ENCODE measurements at regions not wholly inside any gene's neighbourhood (a gene's known extent, or its start where the extent isn't known, plus 50 kb on each side); places are given as distances from the start of the nearest gene placed in this dataset.

DNA sequence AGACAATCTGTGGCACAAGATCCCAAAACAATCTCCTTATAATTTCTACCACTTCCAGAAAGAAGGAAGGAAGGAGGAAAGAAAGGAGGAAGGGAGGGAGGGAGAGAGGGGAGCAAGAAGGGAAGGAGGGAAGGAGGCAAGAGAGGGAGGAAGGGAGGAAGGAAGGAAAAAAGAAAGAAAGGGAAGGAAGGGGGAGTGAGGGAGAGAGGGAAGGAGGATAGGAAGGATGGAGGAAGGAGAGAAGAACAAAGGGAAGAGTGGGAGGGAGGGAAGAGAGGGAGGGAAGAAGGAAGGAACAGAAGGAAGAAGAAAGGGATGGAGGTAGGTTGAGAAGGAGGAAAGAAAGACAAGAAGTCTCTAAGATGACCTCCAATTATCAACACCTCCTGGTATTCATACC lies 185.5 kb upstream of the NFE2L3 start:
- DNase-seq: no peak

DNA sequence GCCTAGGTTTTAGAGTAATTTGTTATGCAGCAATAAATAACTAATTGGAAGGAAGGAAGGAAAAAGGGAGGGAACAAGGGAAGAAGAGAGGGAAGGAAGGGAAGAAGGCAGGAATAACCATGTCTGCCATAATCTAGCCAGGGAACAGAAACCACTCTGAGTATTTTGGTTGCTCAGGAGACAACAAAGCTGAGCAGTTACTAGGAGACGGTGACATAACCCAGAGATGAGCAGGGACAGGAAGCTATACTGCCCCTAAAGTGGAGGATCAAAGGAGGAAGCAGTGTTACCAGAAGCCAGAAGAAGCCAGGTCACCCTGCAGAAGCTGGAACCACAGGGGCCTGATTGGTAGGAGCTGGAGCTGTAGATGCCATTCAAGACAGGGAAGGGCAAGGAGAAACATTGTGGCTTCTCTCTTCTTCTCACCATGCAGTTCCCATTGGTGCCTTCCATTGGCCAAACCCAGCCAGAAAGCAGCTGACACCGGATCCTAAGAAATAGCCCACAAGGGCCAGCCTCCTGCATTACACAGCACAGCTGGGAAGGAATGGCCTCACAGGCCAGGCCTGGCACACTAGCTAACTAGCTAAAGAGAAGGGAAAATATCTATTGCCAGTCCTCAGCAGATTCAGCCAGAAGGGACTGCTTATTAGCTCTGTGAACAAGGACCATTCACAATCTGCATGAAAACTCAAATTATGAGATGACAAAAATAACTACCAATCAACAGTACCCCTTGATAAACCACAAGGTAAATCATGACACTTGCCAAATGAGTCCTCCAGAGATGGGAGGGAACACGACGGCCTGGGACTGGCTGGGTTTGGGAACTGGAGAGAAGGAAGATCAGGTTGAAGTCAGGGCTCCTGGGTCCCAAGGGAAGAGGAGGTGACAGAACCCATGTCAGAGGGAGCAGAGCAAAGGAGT lies 184.5 kb upstream of the NFE2L3 start:
- no peak for DNase-seq

DNA sequence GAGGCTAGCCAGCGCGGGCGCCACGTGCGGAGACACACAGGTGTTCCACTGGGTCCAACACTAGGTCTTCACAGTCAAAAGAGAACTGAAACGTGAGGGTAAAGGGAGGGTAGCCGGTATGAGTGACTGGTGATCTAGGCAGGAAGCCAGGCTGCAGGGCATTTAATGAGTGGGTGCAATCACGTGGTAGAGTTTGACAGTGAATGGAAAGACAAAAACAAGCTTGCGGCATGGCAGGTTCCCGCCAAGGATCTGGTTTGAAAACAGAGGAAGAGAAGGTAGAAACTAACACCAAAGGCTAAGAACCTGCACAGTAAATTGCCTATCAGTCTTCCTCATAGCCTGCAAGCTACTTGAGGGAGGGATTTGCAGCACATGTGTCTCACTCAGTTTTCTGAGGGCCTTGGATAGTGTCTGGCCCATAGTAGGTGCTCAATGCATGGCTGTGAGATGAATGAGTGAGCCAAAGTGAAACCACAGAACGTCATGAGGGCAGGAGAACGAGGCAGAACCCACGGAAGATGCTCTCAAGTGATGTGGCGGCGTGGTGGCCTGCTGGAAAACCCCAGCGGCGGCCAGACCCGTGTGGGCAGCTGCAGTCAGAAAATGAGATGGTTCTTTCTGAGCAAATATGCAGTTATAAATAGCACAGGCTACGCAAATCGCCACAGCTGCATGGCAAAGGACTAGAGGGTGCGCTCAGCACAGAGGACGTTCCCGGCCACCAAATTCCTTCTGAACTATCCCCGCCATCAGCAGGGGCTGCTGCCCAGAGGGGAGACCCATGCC lies 183.6 kb upstream of the NFE2L3 start:
- DNase-seq: no peak

DNA sequence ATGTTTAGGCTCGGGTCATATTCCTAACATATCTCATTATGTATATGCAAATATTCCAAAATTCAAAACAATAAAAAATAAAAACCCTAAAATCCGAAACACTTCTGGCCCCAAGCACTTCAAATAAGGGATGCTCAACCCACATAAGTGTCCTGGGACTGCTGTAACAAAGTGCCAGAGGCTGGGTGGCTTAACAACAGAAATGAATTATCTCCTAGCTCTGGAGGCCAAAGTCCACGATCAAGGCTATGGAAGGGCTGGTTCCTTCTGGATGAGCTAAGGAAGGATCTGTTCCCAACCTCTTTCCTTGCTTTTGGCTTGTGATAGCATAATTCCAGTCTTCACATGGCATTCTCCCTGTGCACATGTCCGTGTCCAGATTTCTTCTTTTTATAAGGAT lies 181.6 kb upstream of the NFE2L3 start:
- DNase-seq: no peak

GRCh38 chr7:25970911-25971310 lies 181.1 kb upstream of the NFE2L3 start:
- no peak for DNase-seq

DNA sequence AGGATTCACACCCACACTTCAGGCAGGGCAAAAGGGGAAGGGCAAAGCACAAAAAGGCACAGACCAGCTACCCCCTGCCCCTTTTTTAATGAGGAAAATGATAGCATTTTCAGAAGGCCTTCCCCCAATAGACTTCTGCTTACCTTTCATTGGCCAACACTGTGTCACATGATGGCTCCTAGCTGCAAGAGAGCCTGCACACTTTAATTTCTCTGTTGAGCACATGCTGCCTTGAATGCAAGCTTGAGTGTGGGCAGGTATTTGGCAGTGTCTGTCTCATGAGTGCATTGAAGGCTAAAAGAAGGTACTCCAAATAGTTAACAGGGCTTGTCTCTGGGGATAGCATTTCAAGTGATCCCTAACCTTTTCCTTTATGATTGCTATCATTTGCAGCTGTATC lies 175.4 kb upstream of the NFE2L3 start:
- DNase-seq: no peak

DNA sequence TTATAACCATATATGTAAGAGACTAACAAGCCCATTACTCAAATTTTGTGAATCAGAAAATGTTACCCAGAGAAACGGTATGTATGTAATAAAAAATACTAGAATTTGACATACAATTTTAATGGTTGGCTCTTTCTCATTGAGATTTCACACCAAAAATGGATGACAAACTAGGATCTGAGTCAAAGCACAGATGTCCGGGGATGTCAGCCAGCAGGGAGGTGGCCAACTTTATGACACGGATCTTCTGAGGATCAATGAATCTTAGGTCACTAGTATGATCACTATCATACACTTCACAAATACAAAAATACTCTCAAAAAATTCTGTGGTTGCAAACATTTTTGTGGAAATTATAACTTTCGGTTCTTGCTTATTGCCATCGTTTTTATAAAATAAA lies 173.5 kb upstream of the NFE2L3 start:
- no peak for DNase-seq

GRCh38 chr7:25979605-25980004 lies 172.4 kb upstream of the NFE2L3 start:
- DNase-seq: no peak

GRCh38 chr7:25982684-25983083 lies 169.3 kb upstream of the NFE2L3 start:
- DNase-seq: no peak

DNA sequence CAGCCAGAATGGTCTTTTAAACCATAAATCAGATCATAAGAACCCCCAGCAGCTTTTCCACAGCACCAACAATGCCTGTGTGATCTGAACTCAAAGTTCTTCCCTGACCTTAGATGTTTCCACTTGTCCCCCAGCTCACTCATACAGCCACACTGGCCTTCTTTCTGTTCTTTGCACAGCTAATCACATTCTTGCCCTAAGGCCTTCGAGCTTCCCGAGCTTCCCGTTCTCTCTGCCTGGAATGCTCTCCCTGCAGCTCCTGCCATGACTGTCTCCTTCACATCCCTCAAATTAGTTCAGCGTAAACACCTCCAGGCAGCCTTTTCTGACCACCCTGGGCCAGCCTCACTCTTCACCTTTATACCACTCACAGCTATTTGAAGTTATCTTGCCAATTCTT lies 166.8 kb upstream of the NFE2L3 start:
- DNase-seq: no peak

- DNase-seq: no peak
Measured at GRCh38 chr7:25988640-25989039, 163.4 kb upstream of the NFE2L3 start.

GRCh38 chr7:25989140-25989705 lies 162.8 kb upstream of the NFE2L3 start:
- no peak for DNase-seq

DNA sequence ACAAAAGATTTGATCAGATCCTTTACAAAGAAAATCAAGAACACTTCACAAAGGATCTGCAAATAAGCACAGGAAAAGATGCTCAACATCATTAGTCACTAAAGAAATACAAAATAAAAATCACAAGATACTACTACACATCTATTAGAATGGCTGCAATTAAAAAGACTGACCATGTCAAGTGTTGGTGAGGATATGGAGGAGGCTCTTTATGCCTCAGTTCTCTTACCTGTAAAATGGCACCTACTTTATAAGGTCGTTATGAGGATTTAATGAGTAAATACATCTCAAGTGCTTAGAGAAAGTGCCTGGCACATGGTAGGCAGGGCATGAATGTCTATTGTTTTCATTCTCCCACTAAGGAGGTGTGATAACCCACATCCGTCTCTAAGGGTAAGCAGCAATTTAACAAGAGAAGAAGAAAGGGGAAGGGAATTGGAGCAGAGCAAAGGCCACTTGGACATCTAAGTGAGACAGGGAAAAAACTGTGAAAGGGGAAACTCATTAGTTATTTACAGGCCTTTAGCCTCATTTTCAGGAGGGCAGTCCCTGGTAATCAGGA lies 157.5 kb upstream of the NFE2L3 start:
- DNase-seq: no peak

DNA sequence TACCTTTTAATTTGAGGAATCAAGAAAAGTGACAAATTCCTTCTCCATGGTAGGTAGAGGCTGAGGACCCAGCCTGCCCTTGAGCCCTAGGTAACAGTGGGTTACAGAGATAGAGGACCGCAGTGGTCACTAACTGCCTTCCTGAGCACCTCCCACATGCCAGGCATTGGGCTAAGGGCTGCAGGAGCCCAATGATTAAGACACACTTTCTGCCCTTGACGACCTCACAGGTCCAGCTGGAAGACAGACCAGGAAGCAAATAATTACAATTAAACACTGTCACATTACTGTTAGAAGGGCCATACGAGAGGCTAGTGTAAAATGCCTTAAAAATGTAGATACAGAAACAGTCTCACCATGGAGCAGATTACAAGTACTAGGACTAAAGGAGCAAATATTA lies 156.8 kb upstream of the NFE2L3 start:
- DNase-seq: no peak

DNA sequence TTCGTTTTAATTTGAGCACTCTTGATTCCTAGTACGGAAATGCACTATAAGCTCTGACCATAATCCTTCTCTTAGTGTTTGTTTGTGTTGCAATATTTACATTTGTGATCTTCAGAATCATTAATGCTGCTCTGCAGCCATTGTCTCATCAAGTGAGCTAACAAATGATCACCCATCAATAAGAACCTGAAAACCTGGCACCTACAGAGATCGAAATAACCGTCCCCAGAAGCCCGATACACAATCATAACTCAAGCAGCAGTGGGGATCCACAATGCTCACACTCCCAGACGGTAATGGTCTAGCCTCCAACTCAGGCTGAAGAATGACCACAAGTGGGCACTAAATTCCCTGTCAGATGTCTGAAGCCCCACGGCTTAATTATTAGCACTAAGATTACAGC lies 156.0 kb upstream of the NFE2L3 start:
- DNase-seq: no peak

GRCh38 chr7:25998499-25998898 lies 153.5 kb upstream of the NFE2L3 start:
- no peak for DNase-seq

DNA sequence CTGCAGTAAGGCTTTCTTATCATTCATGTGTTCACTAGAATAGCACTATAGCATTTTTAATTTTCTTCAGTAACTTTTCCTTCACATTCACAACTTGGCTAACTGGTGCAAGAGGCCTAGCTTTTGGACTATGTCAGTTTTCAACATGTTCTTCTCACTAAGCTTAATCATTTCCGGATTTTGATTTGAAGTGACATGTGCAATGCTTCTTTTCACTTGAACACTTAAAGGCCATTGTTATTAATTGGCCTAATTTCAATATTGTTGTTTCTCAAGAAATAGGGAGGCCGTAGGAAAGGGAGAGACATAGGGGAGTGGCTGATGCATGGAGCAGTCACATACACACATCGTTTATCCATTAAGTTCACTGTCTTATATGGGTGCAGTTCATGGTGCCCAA lies 151.2 kb upstream of the NFE2L3 start:
- DNase-seq: no peak

DNA sequence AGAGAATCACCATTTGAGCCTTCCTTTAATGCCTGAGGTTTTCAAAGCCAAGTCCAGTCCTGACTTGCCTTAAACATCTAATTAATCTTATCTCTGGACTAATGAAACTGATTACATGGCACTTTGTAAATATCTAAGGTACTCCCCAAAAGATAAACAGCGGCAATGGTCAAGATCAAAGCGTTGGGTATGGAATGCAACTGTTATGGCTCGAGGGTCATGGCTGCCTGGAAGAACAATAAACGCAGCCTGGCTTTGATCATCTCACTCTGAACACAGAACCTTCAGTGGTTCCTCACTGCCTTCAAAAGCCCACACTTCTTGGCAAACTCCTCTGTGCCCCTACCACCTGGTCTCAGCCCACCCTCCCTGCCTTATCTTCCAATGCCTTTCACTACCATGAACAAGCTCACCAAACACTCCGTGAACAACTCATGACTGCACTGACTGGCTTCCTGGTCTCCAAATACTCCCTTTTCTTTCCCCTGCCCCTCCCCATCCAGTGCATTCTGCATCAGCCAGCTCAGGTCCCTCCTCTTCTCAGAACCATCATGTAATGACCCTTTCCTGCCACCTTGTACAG lies 150.2 kb upstream of the NFE2L3 start:
- no peak for DNase-seq

DNA sequence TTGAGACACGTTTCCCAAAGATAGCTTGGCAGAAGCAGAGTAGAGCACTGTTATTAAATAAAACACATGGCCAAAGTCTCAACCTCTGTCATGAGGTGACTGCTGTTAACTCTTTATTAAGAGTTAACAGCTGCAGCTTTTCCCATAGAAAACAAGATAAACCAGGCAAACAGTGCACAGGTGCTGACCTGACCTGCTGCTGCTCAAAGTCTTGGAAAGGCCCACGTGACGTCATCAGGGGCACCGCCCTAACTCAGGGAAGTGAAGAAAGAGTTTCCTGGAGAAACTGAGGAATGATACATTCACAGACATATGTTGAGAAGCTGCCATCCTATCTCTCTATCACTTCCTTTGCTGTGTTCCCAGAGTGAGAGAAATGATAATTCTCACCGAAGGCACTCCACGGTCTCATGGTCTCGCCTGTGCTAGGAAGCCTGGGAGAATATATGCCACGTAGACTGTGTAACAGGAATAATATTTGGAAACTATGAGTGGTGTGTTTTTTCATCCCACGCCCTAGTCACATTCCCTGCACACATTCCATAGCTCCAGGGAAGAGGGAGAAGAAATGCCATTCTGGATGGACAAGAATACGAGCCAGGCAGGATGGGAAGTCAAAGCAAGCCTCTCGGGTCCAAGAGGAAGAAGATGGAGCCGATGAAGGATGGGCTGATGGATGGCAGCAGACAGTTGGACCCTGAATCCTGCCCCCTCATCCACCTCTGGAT lies 146.2 kb upstream of the NFE2L3 start:
- no peak for DNase-seq

GRCh38 chr7:26006426-26006825 lies 145.6 kb upstream of the NFE2L3 start:
- DNase-seq: no peak

- DNase-seq: no peak
Measured at GRCh38 chr7:26007510-26007909, 144.5 kb upstream of the NFE2L3 start.

DNA sequence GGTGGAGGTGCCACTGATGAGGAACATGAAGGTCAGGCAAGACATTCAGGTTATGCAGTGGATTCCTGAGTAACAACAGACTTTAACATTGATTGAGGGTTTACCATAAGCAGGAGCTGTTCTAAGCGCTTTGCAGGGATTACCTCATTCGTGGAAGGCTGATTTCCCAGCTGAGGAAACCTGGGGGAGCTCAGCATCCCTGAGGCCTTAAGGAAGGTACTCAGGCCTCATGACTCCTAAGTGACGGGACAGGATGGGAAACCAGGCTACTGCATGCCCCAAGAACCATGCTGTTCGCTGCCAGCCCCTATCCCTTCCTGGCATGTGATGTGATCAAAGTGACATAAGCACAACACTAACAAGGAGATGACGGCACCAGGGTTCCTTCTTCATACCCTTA lies 143.6 kb upstream of the NFE2L3 start:
- DNase-seq: no peak
